ENCODE measurements at regions not wholly inside any gene's neighbourhood (a gene's known extent, or its start where the extent isn't known, plus 50 kb on each side); places are given as distances from the start of the nearest gene placed in this dataset.
"Not testable (repeated sequence)": the region's sequence is repeated elsewhere in the genome, so short reads cannot be mapped to it uniquely, and the experiment has no call there.

DNA sequence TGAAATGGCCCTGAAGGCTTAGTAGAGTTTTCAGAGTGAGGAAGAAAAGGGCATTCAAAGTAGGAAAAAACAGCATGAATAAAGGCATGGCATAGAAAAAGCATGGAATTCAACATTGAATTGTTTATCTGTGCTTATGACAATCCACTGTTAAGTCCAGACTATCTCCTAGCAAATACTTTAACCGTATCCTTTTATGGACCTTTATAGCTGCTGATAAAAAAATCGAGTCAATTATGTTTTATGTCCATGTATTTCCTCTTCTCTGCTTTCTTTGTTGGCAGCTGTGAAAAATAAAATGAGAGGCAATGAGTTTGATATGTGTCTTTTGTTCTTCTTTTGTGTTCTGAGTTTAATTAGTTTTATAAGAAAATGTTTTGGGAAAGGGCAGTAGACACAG, 70.4 kb downstream of the TDRD15 start:
- DNase-seq (ENCODE audit: low read depth in 2 of 2): no peak

GRCh38 chr2:21194858-21195271, 71.1 kb downstream of the TDRD15 start:
- DNase-seq (ENCODE audit: low read depth in 2 of 2): no peak

GRCh38 chr2:21195326-21195725, 71.6 kb downstream of the TDRD15 start:
- DNase-seq (ENCODE audit: low read depth in 2 of 2): no peak

DNA sequence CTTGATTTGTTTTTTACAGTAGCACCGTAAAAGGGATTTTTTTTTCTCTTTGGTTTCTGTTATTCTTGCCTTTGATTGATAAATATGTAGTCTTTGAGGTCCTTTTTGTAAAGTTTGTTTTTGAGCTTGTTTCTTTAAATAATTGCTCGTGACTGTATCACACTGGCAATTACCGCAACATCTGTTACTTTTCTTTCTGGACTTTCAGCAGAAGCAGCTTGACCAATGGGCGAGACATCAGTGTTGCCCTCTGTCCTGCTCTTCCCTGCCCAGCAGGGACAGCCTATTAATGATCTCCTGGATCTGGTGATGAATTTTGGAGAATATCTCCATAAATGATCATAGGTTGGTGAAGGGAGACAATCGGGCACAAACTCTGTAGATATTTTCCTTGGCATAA, 74.9 kb downstream of the TDRD15 start:
- no peak for DNase-seq (ENCODE audit: low read depth in 2 of 2)

DNA sequence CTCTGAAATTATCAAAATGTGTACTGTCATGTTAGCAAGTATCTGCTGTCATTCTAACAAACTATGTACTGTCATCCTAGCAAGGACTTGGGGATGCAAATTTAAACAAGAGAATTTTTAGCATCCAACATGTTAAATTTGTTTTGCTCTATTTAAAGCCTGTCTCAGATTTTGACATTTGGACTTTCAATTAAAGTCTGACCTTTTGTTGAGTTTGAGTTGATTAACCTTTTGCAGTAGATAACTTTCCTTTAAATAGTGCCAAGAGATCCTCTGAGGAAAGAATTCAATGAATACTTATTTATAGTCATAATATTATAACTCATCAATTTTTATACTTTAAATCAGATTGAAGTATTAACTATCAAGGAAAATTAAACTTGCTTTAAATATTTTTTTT, 80.2 kb downstream of the TDRD15 start:
- DNase-seq (ENCODE audit: low read depth in 2 of 2): no peak

GRCh38 chr2:21214085-21214484, 90.3 kb downstream of the TDRD15 start:
- not testable (repeated sequence) for DNase-seq (ENCODE audit: low read depth in 2 of 2)

GRCh38 chr2:21217442-21217841, 93.7 kb downstream of the TDRD15 start:
- DNase-seq (ENCODE audit: low read depth in 2 of 2): no peak

DNA sequence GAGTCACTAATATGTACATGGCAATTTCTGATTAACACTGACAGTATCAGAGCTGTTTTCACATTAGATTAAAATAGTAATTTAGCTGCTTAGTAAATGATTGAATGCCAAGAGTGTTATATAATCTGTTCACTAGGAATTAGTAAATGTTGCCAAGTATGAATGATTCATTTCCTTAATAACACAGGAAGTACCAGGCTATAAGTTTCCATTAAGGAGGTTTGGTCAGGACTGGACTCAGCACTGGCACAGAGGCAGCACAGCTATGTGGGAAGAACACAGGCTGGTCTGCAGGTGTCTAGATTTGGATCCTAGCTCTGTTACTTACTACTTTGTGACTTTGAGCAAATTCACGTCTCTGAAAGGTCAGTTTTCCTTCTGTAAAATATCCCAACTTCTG, 97.2 kb downstream of the TDRD15 start:
- no peak for DNase-seq (ENCODE audit: low read depth in 2 of 2)

DNA sequence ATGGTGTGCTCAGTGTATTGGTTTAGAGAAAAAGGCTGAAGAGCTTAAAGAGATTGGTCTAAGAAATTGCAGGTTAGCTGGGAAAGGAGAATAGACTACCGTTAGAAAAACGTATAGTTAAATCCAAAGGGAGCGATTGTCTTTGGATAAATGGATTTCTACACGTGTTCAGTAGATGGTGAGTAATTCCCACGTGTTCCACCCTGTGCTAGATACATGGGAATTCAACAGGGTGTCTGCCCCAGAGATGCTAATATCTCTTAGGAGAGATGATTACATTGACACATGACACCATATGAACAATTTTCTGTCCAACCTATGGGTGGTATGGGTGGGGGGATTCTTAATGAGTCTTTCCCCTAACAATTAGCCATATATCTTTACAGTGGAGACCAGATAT, 99.8 kb downstream of the TDRD15 start:
- no peak for DNase-seq (ENCODE audit: low read depth in 2 of 2)

- DNase-seq (ENCODE audit: low read depth in 2 of 2): no peak
Observed at GRCh38 chr2:21228041-21228895, 104.5 kb downstream of the TDRD15 start.

DNA sequence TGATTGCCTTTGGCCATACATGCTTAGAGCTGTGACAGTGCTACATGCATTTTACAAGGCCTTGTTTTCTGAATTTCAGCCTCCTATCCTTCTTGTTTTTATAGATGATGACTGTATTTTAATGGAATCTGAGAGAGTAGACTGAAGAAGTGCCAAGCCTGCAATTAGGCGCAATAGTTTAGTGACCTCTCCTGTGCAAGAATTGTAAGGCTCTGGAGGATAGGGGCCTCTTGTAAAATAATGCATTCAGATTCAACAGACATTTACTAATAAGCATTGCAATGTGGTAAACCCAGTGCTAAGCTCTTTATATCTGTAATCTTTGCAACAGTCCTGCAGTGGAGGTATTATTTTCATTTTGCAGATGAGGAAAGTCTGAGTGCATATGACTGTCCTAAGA, 105.5 kb downstream of the TDRD15 start:
- DNase-seq (ENCODE audit: low read depth in 2 of 2): no peak

GRCh38 chr2:21230140-21230539, 106.4 kb downstream of the TDRD15 start:
- no peak for DNase-seq (ENCODE audit: low read depth in 2 of 2)

DNA sequence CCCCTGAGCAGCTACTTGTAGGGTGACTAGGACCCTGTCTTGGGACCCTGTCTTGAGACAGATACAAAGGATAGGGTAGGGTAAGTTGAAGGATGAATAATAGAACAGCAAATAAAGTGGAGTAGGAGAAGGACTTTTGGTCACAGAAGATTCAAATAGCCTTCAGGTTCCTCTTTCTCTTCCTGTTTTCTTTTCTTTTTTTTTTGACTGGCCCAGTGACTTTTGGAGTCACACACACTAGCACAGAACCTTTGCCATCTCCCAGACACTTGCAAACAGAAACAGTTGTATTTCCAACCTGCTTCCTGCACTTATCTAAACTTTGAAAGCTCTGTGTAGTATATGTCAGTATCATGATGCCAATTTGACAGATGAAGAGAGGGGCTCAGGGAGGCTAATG, 108.2 kb downstream of the TDRD15 start:
- DNase-seq (ENCODE audit: low read depth in 2 of 2): no peak

GRCh38 chr2:21233194-21233593, 109.4 kb downstream of the TDRD15 start:
- no peak for DNase-seq (ENCODE audit: low read depth in 2 of 2)

- no peak for DNase-seq (ENCODE audit: low read depth in 2 of 2)
Observed at GRCh38 chr2:21234001-21234400, 110.2 kb downstream of the TDRD15 start.

DNA sequence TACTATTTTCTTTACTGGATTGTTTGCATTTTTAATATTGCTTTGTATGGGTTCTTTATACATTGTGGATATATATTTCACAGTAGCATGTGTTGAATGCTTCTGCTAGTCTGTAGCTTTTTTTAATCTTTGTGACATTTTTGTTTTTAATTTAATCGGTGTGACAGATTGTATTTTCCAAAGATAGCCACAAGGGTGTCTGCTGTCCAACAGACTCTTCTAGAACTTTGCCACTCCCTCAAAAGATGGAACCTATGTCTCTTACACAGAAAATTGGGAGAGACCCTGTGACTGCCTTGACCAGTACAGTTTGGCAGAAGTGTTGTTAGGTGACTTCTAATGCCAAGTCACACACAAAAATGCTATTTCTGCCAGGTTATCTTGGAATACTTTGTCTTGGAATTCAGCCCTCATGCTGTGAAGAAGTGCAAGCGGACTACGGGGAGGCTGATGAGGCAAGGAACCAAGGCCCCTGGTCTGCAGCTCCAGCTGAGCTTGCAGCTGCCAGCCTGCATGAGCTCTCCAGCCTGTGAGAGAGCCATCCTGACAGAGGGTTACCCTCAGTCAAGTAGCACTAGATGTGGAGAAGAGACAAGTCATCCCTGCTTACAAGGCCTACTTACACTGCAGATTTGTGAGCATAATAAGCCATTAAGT, 110.8 kb downstream of the TDRD15 start:
- DNase-seq (ENCODE audit: low read depth in 2 of 2): no peak

DNA sequence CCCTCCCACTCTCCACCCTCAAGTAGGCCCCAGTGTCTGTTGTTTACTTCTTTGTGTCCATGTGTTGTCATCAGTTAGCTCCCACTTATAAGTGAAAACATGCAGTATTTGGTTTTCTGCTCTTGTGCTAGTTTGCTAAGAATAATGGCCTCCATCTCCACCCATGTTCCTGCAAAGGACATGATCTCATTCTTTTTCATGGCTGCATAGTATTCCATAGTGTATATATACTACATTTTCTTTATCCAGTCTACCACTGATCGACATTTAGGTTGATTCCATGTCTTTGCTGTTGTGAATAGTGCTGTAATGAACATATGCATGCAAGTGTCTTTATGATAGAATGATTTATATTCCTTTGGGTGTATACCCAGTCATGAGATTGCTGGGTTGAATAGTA, 116.0 kb downstream of the TDRD15 start:
- DNase-seq (ENCODE audit: low read depth in 2 of 2): not testable (repeated sequence)

- no peak for DNase-seq (ENCODE audit: low read depth in 2 of 2)
Observed at GRCh38 chr2:21244161-21244560, 120.4 kb downstream of the TDRD15 start.

DNA sequence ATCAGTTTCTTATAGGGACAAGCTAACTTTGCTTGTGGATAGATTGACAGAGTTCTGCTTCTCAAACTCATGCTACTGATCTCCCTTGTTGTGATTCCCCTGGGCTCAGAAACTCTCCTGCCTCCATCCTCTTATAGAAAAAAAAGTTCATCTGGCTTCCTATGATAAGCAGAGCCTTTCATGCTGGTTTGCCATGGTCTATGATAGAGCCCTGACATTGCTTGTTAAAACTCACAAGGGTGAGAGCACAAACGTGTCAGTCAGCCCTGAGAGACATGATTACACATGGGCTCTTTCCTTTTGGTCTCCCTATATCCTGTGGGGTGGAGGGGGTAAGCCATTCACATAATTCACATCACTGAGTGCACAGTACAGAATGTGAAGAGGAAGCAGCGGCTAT, 121.8 kb downstream of the TDRD15 start:
- DNase-seq (ENCODE audit: low read depth in 2 of 2): no peak

- DNase-seq (ENCODE audit: low read depth in 2 of 2): no peak
Observed at GRCh38 chr2:21249367-21249766, 125.6 kb downstream of the TDRD15 start.

DNA sequence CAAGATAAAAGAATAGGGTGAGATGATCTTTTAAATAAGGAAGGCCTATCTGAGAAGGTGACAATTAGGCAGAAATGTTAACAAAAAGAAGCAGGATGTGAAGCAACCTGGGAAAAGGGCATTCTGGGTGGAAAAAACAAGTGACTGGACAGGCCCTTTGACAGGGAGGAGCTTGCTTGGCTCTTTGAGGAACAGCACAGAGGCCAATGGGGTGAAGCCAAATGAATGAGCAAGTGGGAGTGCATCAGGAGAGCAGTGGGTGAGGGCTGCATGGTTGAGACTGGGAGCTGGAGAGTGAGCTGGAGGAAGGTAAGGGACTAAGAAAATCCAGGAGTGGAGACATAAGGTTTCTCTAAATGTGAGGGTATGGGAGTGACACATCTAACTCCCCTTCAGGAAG, 126.9 kb downstream of the TDRD15 start:
- DNase-seq (ENCODE audit: low read depth in 2 of 2): no peak

GRCh38 chr2:21251216-21251980, 127.6 kb downstream of the TDRD15 start:
- DNase-seq (ENCODE audit: low read depth in 2 of 2): no peak
